ENCODE measurements at regions not wholly inside any gene's neighbourhood (a gene's known extent, or its start where the extent isn't known, plus 50 kb on each side); places are given as distances from the start of the nearest gene placed in this dataset.

DNA sequence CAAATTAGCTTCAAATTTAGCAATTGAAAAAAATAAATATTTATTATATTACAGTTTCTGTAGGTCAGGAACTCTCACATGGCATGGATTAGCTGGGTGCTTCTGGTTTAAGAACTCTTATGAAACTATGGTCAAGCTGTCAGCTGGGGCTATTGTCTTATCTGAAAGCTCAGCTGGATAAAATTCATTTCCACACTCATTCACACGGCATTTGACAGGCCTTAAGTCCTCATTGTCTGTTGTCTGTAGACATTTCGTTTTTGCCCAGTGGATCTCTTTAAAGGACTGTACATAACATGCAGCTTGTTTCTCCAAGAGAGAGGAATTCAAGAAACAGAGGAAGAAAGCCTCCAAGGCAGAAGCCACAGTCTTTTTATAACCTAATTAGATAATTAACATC is 1556.8 kb upstream of the SLC39A10 start:
- 85% methylated on average over 2 of the region's 2 CpGs for WGBS (ENCODE audit: insufficient coverage)
- no peak for DNase-seq
- ChIA-PET CTCF (no interaction called here), POLR2A (no interaction called here)
- H3K36me3 ChIP-seq (ENCODE audit: control insufficient read depth in 4 of 4, insufficient read depth in 4 of 4, low read length in 3 of 4): no peaks in the 10 kb centered on the region
- no peaks in the 10 kb centered on the region for H3K27me3 ChIP-seq (replicated peaks in 2 of 5; ENCODE audit: control insufficient read depth in 4 of 5, insufficient read depth in 5 of 5, low read length in 4 of 5)
- H3K4me1 ChIP-seq (ENCODE audit: control extremely low read depth in 1 of 4, control insufficient read depth in 4 of 4, insufficient read depth in 4 of 4, low read length in 3 of 4): peaks cover 0 to 8% (median 0%) of the 10 kb centered on the region in 4 experiments
- H3K27ac ChIP-seq (ENCODE audit: insufficient read depth in 1 of 2, low read depth in 1 of 2, low read length in 2 of 2, poor library complexity in 1 of 2, severe bottlenecking in 2 of 2): no peak overlapping the region
- H3K4me3 ChIP-seq (ENCODE audit: control insufficient read depth in 1 of 7, extremely low read depth in 1 of 7, insufficient read depth in 4 of 7, low read depth in 2 of 7, low read length in 6 of 7): no peak overlapping the region
- no peaks in the 10 kb centered on the region for H3K9me3 ChIP-seq (ENCODE audit: control extremely low read depth in 1 of 5, control insufficient read depth in 4 of 5, insufficient read depth in 2 of 5, low read depth in 1 of 5, low read length in 4 of 5)

DNA sequence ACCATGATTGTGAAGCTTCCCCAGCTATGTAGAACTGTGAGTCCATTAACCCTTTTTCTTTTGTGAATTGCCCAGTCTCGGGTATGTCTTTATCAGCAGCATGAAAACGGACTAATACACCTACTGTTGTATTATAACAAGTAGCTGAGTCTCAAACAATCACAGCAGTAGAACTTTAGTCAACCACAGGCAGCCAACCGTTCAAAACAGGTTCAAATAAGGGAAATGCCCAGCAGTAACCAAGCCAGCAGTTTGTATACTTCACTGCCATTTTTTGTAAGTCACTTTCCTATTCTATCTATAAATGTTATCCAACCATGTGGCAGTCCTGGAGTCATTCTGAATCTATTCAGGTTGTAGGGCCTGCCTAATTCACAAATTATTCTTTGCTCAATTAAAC is 1560.6 kb upstream of the SLC39A10 start:
- POLR2A ChIA-PET: no interaction called here
- WGBS (ENCODE audit: insufficient coverage): 33% methylated on average over 3 of the region's 3 CpGs
- Histone ChIP-seq H3K36me3 (ENCODE audit: control insufficient read depth in 4 of 4, insufficient read depth in 4 of 4, low read length in 3 of 4) (no peaks in the 10 kb centered on the region), H3K27me3 (replicated peaks in 2 of 5; ENCODE audit: control insufficient read depth in 4 of 5, insufficient read depth in 5 of 5, low read length in 4 of 5) (no peaks in the 10 kb centered on the region), H3K9me3 (ENCODE audit: control extremely low read depth in 1 of 5, control insufficient read depth in 4 of 5, insufficient read depth in 2 of 5, low read depth in 1 of 5, low read length in 4 of 5) (peaks cover 0 to 1% (median 0%) of the 10 kb centered on the region in 5 experiments), H3K27ac (ENCODE audit: insufficient read depth in 1 of 2, low read depth in 1 of 2, low read length in 2 of 2, poor library complexity in 1 of 2, severe bottlenecking in 2 of 2) (no peak overlapping the region), H3K4me3 (ENCODE audit: control insufficient read depth in 1 of 7, extremely low read depth in 1 of 7, insufficient read depth in 4 of 7, low read depth in 2 of 7, low read length in 6 of 7) (no peak overlapping the region), H3K4me1 (ENCODE audit: control extremely low read depth in 1 of 4, control insufficient read depth in 4 of 4, insufficient read depth in 4 of 4, low read length in 3 of 4) (no peaks in the 10 kb centered on the region)
- no peak for DNase-seq
- CTCF ChIA-PET: no interaction called here

DNA sequence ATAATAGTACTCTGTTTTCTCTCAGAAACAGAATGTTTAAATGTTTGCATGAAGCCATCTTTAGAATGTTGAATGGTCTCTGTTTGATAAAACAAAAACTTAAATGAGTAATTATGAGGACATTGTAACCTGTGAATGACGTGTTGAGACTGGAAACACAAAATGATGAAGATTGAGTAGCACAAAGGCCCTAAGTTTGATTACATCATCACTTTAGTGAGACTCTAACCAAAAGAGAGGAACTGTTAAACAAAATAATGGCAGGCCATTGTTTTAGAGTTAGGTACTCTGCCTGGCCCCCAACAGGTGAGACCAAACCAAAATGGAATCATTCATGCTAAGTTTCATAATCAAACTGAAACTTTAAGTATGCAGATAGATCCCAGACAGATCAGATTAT is 1561.7 kb upstream of the SLC39A10 start:
- Histone ChIP-seq H3K27ac (ENCODE audit: insufficient read depth in 1 of 2, low read depth in 1 of 2, low read length in 2 of 2, poor library complexity in 1 of 2, severe bottlenecking in 2 of 2) (no peak overlapping the region), H3K36me3 (ENCODE audit: control insufficient read depth in 4 of 4, insufficient read depth in 4 of 4, low read length in 3 of 4) (no peaks in the 10 kb centered on the region), H3K4me1 (ENCODE audit: control extremely low read depth in 1 of 4, control insufficient read depth in 4 of 4, insufficient read depth in 4 of 4, low read length in 3 of 4) (no peaks in the 10 kb centered on the region), H3K9me3 (ENCODE audit: control extremely low read depth in 1 of 5, control insufficient read depth in 4 of 5, insufficient read depth in 2 of 5, low read depth in 1 of 5, low read length in 4 of 5) (peaks cover 0 to 1% (median 0%) of the 10 kb centered on the region in 5 experiments), H3K27me3 (replicated peaks in 2 of 5; ENCODE audit: control insufficient read depth in 4 of 5, insufficient read depth in 5 of 5, low read length in 4 of 5) (no peaks in the 10 kb centered on the region), H3K4me3 (ENCODE audit: control insufficient read depth in 1 of 7, extremely low read depth in 1 of 7, insufficient read depth in 4 of 7, low read depth in 2 of 7, low read length in 6 of 7) (no peak overlapping the region)
- CTCF ChIA-PET: no interaction called here
- no peak for DNase-seq
- POLR2A ChIA-PET: no interaction called here
- 100% methylated on average over 1 of the region's 1 CpG for WGBS (ENCODE audit: insufficient coverage)

DNA sequence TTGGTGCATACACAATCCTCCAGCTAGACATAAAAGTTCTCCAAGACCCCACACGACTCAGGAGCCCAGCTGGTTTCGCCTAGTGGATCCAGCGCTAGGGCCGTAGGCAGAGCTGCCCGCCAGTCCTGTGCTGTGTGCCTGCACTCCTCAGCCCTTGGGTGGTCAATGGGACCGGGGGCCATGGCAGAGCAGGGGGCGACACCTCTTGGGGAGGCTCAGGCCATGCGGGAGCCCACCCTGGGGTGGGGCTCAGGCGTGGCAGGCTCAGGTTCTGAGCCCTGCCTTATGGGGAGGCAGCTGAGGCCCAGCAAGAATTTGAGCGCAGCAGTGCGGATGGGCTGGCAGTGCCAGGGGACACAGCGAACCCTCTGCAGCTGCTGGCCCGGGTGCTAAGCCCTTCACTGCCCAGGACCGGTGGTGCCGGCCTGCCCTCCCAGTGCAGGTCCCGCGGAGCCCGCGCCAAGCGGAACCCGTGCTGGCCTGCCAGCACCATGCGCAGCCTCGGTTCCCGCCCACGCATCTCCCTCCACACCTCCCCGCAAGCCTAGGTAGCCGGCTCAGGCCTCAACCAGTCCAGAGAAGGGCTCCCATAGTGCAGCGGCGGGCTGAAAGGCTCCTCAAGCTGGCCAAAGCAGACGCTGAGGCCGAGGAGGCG is 1566.6 kb upstream of the SLC39A10 start:
- Histone ChIP-seq H3K4me1 (ENCODE audit: control extremely low read depth in 1 of 4, control insufficient read depth in 4 of 4, insufficient read depth in 4 of 4, low read length in 3 of 4) (no peaks in the 10 kb centered on the region), H3K36me3 (ENCODE audit: control insufficient read depth in 4 of 4, insufficient read depth in 4 of 4, low read length in 3 of 4) (no peaks in the 10 kb centered on the region), H3K27me3 (replicated peaks in 2 of 5; ENCODE audit: control insufficient read depth in 4 of 5, insufficient read depth in 5 of 5, low read length in 4 of 5) (no peaks in the 10 kb centered on the region), H3K27ac (ENCODE audit: insufficient read depth in 1 of 2, low read depth in 1 of 2, low read length in 2 of 2, poor library complexity in 1 of 2, severe bottlenecking in 2 of 2) (no peak overlapping the region), H3K9me3 (ENCODE audit: control extremely low read depth in 1 of 5, control insufficient read depth in 4 of 5, insufficient read depth in 2 of 5, low read depth in 1 of 5, low read length in 4 of 5) (peaks cover 0 to 1% (median 0%) of the 10 kb centered on the region in 5 experiments), H3K4me3 (ENCODE audit: control insufficient read depth in 1 of 7, extremely low read depth in 1 of 7, insufficient read depth in 4 of 7, low read depth in 2 of 7, low read length in 6 of 7) (no peak overlapping the region)
- CTCF ChIA-PET: no interaction called here
- POLR2A ChIA-PET: no interaction called here
- no peak for DNase-seq
- WGBS (ENCODE audit: insufficient coverage): 98% methylated on average over 26 of the region's 32 CpGs

DNA sequence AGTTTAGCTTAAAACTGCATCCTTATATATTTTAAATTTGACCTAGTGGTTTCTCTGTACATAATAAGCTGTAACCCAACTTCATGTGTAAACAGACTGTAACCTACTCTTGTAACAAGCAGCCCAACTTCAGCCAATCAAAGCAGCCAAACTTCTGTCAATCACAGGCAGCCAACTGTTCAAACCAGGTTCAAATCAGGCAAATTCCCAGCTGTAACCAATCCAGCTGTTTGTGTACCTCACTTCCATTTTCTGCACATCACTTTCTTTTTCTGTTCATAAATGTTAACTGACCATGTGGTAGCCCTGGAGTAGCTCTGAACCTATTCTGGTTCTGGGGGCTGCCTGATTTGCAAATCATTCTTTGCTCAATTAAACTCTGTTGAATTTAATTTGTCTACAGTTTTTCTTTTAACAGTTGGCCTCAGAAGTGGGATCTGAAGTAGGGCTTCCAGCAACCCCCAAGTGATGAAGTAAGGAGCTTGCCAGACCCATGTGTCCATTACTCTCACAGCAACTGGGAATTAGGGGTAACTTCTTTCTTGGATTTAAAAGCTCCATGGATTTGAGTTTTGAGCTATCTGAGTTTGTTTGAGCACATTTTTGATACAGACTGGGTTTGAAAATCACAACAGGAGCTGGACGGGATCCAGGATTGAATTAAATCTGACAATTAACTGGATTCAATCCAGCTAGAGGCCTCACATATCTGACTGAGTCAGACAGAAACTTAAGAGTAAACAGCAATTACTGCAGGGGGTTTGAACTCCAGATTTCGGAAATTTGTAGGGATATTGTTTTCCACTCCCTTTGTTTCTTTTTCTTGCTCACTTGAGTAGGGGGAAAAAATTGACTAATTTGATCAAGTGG is 1569.7 kb upstream of the SLC39A10 start:
- H3K36me3 ChIP-seq (ENCODE audit: control insufficient read depth in 4 of 4, insufficient read depth in 4 of 4, low read length in 3 of 4): no peaks in the 10 kb centered on the region
- POLR2A ChIA-PET: no interaction called here
- H3K4me1 ChIP-seq (ENCODE audit: control extremely low read depth in 1 of 4, control insufficient read depth in 4 of 4, insufficient read depth in 4 of 4, low read length in 3 of 4): no peaks in the 10 kb centered on the region
- WGBS (ENCODE audit: insufficient coverage): 86% methylated on average over 2 of the region's 2 CpGs
- DNase-seq: no peak
- peaks cover 0 to 3% (median 0%) of the 10 kb centered on the region in 5 experiments for H3K9me3 ChIP-seq (ENCODE audit: control extremely low read depth in 1 of 5, control insufficient read depth in 4 of 5, insufficient read depth in 2 of 5, low read depth in 1 of 5, low read length in 4 of 5)
- no peak overlapping the region for H3K4me3 ChIP-seq (ENCODE audit: control insufficient read depth in 1 of 7, extremely low read depth in 1 of 7, insufficient read depth in 4 of 7, low read depth in 2 of 7, low read length in 6 of 7)
- no peaks in the 10 kb centered on the region for H3K27me3 ChIP-seq (replicated peaks in 2 of 5; ENCODE audit: control insufficient read depth in 4 of 5, insufficient read depth in 5 of 5, low read length in 4 of 5)
- H3K27ac ChIP-seq (ENCODE audit: insufficient read depth in 1 of 2, low read depth in 1 of 2, low read length in 2 of 2, poor library complexity in 1 of 2, severe bottlenecking in 2 of 2): no peak overlapping the region
- CTCF ChIA-PET: no interaction called here

DNA sequence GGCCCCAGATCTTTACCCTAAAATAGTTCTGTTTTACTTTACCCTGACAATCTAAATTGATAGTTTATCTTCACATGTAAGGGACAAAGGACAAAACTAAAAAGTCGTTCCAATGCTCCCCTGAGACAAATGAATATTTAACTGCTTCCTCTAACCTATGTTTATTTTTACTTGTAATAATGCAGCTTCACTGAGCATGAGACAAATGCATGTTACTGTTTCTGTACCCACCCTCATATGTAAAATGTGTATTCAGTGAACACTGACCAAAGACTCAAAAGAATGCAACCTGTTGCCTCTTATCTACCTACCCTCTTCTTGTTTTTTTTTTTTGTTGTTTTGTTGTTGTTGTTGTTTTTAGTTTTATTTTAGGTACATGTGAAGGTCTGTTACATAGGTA is 1570.9 kb upstream of the SLC39A10 start:
- Histone ChIP-seq H3K4me3 (ENCODE audit: control insufficient read depth in 1 of 7, extremely low read depth in 1 of 7, insufficient read depth in 4 of 7, low read depth in 2 of 7, low read length in 6 of 7) (no peak overlapping the region), H3K27ac (ENCODE audit: insufficient read depth in 1 of 2, low read depth in 1 of 2, low read length in 2 of 2, poor library complexity in 1 of 2, severe bottlenecking in 2 of 2) (no peak overlapping the region), H3K36me3 (ENCODE audit: control insufficient read depth in 4 of 4, insufficient read depth in 4 of 4, low read length in 3 of 4) (no peaks in the 10 kb centered on the region), H3K27me3 (replicated peaks in 2 of 5; ENCODE audit: control insufficient read depth in 4 of 5, insufficient read depth in 5 of 5, low read length in 4 of 5) (no peaks in the 10 kb centered on the region), H3K9me3 (ENCODE audit: control extremely low read depth in 1 of 5, control insufficient read depth in 4 of 5, insufficient read depth in 2 of 5, low read depth in 1 of 5, low read length in 4 of 5) (peaks cover 0 to 3% (median 0%) of the 10 kb centered on the region in 5 experiments), H3K4me1 (ENCODE audit: control extremely low read depth in 1 of 4, control insufficient read depth in 4 of 4, insufficient read depth in 4 of 4, low read length in 3 of 4) (no peaks in the 10 kb centered on the region)
- 100% methylated on average over 1 of the region's 1 CpG for WGBS (ENCODE audit: insufficient coverage)
- CTCF ChIA-PET: no interaction called here
- no peak for DNase-seq
- POLR2A ChIA-PET: interaction anchor here (0.5 to 0.6 kb wide), 2 partner anchors 412 to 790 kb away, joined by 3 to 4 read pairs; no protein-coding TSS in a partner anchor

DNA sequence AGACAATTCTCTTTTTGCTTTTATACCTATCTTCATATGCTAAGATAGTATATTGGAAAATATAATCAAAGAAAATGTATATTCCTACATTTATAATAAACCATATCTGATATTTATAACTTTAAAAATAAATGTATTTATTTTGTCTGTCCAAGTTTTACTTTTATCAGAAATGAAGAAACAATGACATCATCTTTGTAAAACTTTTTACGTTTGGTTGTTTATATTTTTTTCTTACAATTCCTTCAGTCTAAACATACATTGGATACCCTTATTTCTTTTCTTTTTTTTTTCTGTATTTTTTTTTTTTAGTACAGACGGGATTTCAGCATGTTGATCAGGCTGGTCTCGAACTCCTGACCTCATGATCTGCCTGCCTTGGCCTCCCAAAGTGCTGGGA is 1577.0 kb upstream of the SLC39A10 start:
- no peak overlapping the region for H3K4me3 ChIP-seq (ENCODE audit: control insufficient read depth in 1 of 7, extremely low read depth in 1 of 7, insufficient read depth in 4 of 7, low read depth in 2 of 7, low read length in 6 of 7)
- peaks cover 0 to 3% (median 0%) of the 10 kb centered on the region in 5 experiments for H3K9me3 ChIP-seq (ENCODE audit: control extremely low read depth in 1 of 5, control insufficient read depth in 4 of 5, insufficient read depth in 2 of 5, low read depth in 1 of 5, low read length in 4 of 5)
- H3K27ac ChIP-seq (ENCODE audit: insufficient read depth in 1 of 2, low read depth in 1 of 2, low read length in 2 of 2, poor library complexity in 1 of 2, severe bottlenecking in 2 of 2): no peak overlapping the region
- 100% methylated on average over 1 of the region's 3 CpGs for WGBS (ENCODE audit: insufficient coverage)
- POLR2A ChIA-PET: no interaction called here
- H3K4me1 ChIP-seq (ENCODE audit: control extremely low read depth in 1 of 4, control insufficient read depth in 4 of 4, insufficient read depth in 4 of 4, low read length in 3 of 4): no peaks in the 10 kb centered on the region
- CTCF ChIA-PET: no interaction called here
- no peaks in the 10 kb centered on the region for H3K27me3 ChIP-seq (replicated peaks in 2 of 5; ENCODE audit: control insufficient read depth in 4 of 5, insufficient read depth in 5 of 5, low read length in 4 of 5)
- no peaks in the 10 kb centered on the region for H3K36me3 ChIP-seq (ENCODE audit: control insufficient read depth in 4 of 4, insufficient read depth in 4 of 4, low read length in 3 of 4)
- DNase-seq: no peak

Measured in common myeloid progenitor, CD34-positive (primary cell).